Esophagus muscularis mucosa (tissue), 4 donors: ENCODE measurements at regions not wholly inside any gene's neighbourhood (a gene's known extent, or its start where the extent isn't known, plus 50 kb on each side); places are given as distances from the start of the nearest gene placed in this dataset.

Experiments
- EP300 ChIP-seq: sonication (generic); formaldehyde crosslinking; IDR thresholded peaks from one replicate; pipeline ENCODE4 v1.6.1; 2017; ENCODE audit warnings: antibody characterized with exemption
- POLR2A ChIP-seq: fragments of 450-650 bp; IDR thresholded peaks from one replicate; pipeline ENCODE4 v1.6.1; 2017; ENCODE audit warnings: antibody characterized with exemption, moderate library complexity, mild to moderate bottlenecking, low read depth
- TF ChIP-seq, protein P1 (sequence below), 3 experiments: fragments of 200-600 bp in 2 of 3; fragments of 450-650 bp in 1 of 3; sonication (generic) in 2 of 3; IDR thresholded peaks; one replicate each; pipeline ENCODE4 v1.5.1; 2017 to 2019; ENCODE audit warnings: antibody characterized with exemption in 3 of 3, mild to moderate bottlenecking in 2 of 3, moderate library complexity in 1 of 3

DNA sequence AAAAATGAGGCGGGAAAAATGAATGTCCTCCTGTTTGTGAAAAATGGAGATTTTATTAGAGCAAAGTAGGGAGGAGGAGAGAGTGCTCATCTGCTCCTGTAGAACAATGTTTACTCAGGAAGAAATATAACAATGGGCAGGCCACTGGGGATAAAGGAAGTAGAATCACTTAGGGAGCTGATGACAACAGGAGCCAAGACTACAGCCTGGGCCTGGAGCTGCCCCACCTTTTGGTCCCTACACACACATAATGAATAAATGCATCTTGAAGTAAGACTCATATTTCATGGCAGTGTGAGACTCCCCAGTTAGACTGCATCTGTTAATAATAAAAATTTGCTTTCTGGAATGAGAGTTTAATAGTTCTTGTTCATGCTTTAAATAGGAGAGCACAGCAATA, 1939.8 kb downstream of the EFNA5 start:
- TF ChIP-seq, protein P1, sequence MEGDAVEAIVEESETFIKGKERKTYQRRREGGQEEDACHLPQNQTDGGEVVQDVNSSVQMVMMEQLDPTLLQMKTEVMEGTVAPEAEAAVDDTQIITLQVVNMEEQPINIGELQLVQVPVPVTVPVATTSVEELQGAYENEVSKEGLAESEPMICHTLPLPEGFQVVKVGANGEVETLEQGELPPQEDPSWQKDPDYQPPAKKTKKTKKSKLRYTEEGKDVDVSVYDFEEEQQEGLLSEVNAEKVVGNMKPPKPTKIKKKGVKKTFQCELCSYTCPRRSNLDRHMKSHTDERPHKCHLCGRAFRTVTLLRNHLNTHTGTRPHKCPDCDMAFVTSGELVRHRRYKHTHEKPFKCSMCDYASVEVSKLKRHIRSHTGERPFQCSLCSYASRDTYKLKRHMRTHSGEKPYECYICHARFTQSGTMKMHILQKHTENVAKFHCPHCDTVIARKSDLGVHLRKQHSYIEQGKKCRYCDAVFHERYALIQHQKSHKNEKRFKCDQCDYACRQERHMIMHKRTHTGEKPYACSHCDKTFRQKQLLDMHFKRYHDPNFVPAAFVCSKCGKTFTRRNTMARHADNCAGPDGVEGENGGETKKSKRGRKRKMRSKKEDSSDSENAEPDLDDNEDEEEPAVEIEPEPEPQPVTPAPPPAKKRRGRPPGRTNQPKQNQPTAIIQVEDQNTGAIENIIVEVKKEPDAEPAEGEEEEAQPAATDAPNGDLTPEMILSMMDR (IDR thresholded peaks at IDR 0.05) = no peak
- no peak for TF ChIP-seq EP300
- TF ChIP-seq POLR2A = no peak
